CD4-positive, alpha-beta T cell treated with Interleukin-10 for 1 hour (primary cell): ENCODE measurements at regions not wholly inside any gene's neighbourhood (a gene's known extent, or its start where the extent isn't known, plus 50 kb on each side); places are given as distances from the start of the nearest gene placed in this dataset.

ENCODE experiments used
- DNase-seq: peaks from one replicate; pipeline ENCODE4 v3.0.0-alpha.2; 2020

GRCh38 chr17:6208608-6209180, 138.5 kb downstream of the WSCD1 start:
- no peak for DNase-seq

DNA sequence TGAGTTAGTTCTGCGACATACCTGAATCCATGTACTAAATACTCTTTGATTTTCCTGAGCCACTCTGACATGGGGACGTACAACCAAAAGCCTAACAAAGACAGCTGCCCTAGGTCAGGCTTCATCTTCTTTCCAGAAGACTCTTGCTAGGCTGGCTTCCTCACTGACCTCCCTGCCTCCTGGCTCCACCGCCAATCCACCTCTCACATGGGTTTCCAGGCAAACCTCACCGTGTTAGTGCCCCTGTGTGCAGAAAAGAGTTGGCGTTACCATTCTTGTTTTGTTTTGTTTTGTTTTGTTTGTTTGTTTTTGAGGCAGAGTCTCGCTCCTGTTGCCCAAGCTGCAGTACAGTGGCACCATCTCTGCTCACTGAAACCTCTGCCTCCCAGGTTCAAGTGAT, 135.3 kb downstream of the WSCD1 start:
- no peak for DNase-seq

DNA sequence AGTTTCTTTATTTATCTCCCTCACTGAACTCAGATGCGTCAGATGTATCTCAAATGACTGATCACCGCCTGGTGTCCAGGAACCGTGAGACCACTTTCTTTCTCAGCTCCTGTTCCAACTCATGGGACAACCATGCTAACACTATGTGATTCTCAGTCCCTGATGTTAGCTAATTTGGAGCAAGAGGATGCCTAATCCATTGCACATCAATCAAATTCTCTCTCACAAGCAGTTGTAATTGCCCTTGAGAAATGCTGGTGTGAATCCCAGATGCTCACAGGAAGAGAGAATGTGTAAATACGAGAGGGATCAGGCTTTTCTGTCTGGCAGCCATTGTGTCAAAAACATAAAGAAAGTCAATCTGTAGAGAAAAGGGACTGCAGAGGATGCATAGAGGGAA, 134.9 kb downstream of the WSCD1 start:
- no peak for DNase-seq

DNA sequence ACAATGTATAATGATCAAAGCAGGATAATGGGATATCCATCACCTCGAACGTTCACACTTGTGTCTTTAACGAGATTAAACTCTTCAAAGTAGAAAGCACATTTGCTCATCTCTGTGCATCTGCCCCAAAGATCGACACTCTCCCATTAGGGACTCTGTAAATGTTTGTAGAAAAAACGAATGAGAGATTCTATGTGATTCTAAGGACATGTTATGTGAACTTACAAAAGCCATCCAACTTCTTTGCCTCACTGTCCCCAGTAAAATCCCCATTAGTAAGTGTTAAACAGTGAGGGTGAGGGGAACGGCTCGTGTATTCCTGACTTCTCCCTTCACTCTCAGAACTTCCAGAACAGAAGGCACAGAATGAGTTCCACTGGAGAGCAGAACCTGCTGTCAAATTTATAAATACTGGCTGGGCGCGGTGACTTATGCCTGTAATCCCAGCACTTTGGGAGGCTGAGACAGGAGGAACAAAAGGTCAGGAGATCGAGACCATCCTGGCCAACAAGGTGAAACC, 134.1 kb downstream of the WSCD1 start:
- DNase-seq: no peak

DNA sequence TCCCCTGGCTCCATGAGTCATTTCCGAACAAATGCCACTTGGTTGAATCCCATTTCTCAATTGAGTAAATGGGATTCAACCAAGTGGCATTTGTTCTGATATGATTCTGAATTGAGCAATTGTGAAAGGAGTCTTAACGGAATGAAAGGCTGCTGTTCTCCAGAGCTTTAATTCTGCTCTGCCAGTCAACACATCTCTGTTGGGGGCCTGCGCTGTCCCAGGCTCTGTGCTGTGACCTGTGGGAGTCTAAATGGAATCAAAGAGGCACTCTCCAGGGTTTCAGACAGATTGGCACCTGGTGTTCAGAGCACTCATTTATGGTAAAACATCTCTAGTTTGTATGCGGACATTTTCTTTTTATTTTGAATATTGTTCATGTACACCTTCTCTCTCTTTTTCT, 126.2 kb downstream of the WSCD1 start:
- DNase-seq: no peak

- no peak for DNase-seq
Measured at GRCh38 chr17:6195123-6195522, 124.9 kb downstream of the WSCD1 start.

DNA sequence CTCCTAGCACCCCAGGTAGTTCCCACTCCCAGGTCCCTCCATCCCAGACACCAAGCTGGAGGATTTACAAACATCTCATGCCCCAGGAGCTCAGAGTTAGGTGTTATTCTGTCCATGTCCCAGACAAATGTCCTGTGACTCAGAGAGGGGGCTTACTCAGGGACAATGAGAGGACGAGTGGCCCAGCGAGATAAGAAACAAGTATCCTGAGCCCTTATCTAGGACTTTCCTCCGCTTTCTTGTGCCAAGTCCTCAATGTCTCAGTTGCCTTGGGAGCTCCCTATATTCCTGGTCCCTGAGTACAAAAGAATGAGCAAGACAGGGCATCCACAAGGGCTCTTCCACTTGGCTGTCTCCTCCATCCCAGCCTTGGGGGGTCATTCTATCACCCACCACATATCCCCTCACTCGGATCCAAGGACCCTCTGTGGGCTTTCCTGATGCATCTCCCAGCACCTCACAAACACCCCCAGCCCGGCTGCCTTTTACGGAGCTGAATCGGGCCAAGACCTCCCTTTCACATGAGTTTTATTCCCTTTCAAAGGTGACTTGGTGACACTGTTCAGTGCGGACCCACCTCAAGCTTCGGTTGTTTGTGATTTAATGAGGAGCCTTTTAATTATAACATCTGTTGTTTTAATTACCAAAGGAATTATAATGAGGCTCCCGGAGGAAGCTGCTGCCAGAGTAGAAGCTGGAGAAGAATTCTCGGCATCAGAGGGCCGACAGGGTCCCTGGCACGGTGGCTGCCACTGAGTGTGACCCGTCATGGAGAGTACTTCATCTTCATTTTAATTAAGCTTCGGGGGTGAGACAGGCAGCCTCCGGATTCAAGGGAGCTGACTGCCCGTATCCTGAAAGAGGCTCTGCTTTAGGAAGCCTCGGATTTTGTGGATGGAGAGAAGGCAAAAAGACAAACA, 121.5 kb downstream of the WSCD1 start:
- DNase-seq: no peak

- DNase-seq: no peak
Measured at GRCh38 chr17:6187836-6188235, 117.7 kb downstream of the WSCD1 start.

DNA sequence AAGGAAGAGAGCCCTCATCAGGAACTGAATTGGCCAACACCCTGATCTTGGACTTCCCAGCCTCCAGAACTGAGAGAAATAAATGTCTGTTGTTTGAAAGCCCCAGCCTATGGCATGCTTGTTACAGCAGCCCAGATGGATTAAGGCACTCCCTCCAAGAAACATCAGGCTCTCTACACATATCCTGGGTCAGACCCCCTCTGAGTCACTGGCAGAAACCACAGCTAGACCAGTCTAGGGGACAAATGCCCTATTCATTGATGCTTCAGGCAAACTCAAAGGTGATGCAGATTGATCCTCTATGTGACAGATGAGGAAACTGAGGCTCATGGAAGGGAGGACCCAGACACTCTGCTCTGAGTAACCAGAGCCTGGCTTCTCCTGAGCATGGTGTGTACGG, 116.8 kb downstream of the WSCD1 start:
- no peak for DNase-seq

GRCh38 chr17:6184508-6184907, 114.3 kb downstream of the WSCD1 start:
- DNase-seq: no peak

DNA sequence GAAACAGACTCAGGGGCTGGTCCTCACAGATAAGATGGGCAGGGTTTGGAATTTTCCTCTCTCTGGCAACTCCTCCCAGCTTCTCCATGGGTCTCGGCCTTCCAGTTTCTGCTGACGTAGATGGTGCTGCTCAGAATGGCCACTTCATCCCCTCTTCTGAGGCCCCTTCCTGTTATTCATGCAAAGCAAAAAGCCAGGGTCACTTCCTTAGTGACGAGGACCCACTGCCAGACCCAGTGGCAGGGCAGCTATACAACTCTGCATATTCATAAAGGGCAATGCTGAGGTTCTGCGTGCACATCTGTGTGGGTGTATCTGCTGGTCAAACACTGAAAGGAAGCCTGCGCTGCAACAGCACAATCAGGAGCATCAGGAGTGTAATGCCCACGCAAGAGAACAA, 108.8 kb downstream of the WSCD1 start:
- DNase-seq: no peak

- no peak for DNase-seq
Measured at GRCh38 chr17:6177941-6178694, 107.9 kb downstream of the WSCD1 start.
